Stimulated activated CD4-positive, alpha-beta T cell treated with anti-CD3 and anti-CD28 coated beads, Interleukin-4, amount 100 ng/mL, for 24 hours (primary cell): ENCODE measurements at regions not wholly inside any gene's neighbourhood (a gene's known extent, or its start where the extent isn't known, plus 50 kb on each side); places are given as distances from the start of the nearest gene placed in this dataset.
"Not testable (repeated sequence)": the region's sequence is repeated elsewhere in the genome, so short reads cannot be mapped to it uniquely, and the experiment has no call there.

Experiments
- DNase-seq: peaks from one replicate; pipeline ENCODE4 v3.0.0-alpha.2; 2020

GRCh38 chr1:30476911-30477459 lies 246.4 kb downstream of the MATN1 start:
- no peak for DNase-seq

GRCh38 chr1:30476476-30476875 lies 246.9 kb downstream of the MATN1 start:
- no peak for DNase-seq

GRCh38 chr1:30475966-30476365 lies 247.4 kb downstream of the MATN1 start:
- no peak for DNase-seq

- DNase-seq: no peak
These were observed 248.2 kb downstream of the MATN1 start for GRCh38 chr1:30475201-30475600.

GRCh38 chr1:30474818-30475200 lies 248.6 kb downstream of the MATN1 start:
- DNase-seq: no peak

GRCh38 chr1:30473922-30474817 lies 249.2 kb downstream of the MATN1 start:
- DNase-seq: no peak

- no peak for DNase-seq
These were observed 250.9 kb downstream of the MATN1 start for GRCh38 chr1:30472526-30472925.

- no peak for DNase-seq
These were observed 251.4 kb downstream of the MATN1 start for GRCh38 chr1:30472009-30472408.

- no peak for DNase-seq
These were observed 252.1 kb downstream of the MATN1 start for GRCh38 chr1:30471307-30471706.

GRCh38 chr1:30469426-30469825 lies 254.0 kb downstream of the MATN1 start:
- no peak for DNase-seq

- DNase-seq: no peak
These were observed 256.3 kb downstream of the MATN1 start for GRCh38 chr1:30467101-30467500.

- DNase-seq: no peak
These were observed 256.8 kb downstream of the MATN1 start for GRCh38 chr1:30466610-30467009.

GRCh38 chr1:30466026-30466425 lies 257.4 kb downstream of the MATN1 start:
- DNase-seq: no peak

- no peak for DNase-seq
These were observed 258.3 kb downstream of the MATN1 start for GRCh38 chr1:30465096-30465495.

- no peak for DNase-seq
These were observed 259.2 kb downstream of the MATN1 start for GRCh38 chr1:30464187-30464617.

- no peak for DNase-seq
These were observed 260.5 kb downstream of the MATN1 start for GRCh38 chr1:30462826-30463425.

GRCh38 chr1:30462166-30462565 lies 261.2 kb downstream of the MATN1 start:
- DNase-seq: no peak

GRCh38 chr1:30461640-30462039 lies 261.7 kb downstream of the MATN1 start:
- no peak for DNase-seq

GRCh38 chr1:30460661-30461060 lies 262.7 kb downstream of the MATN1 start:
- DNase-seq: no peak

- DNase-seq: not testable (repeated sequence)
These were observed 264.5 kb downstream of the MATN1 start for GRCh38 chr1:30458730-30459485.

GRCh38 chr1:30452925-30453324 lies 270.5 kb downstream of the MATN1 start:
- no peak for DNase-seq

- DNase-seq: no peak
These were observed 271.2 kb downstream of the MATN1 start for GRCh38 chr1:30452170-30452569.

GRCh38 chr1:30451532-30452125 lies 271.8 kb downstream of the MATN1 start:
- no peak for DNase-seq
